GM19468 (cell line): ENCODE measurements at regions not wholly inside any gene's neighbourhood (a gene's known extent, or its start where the extent isn't known, plus 50 kb on each side); places are given as distances from the start of the nearest gene placed in this dataset.

ENCODE experiments used
- ATAC-seq: cut with Tn5 transposase; IDR thresholded peaks from one replicate; pipeline ENCODE4 v1.9.1; 2021; ENCODE audit warnings: mild to moderate bottlenecking, moderate library complexity, moderate number of reproducible peaks; ENCODE audit not compliant: unreplicated experiment; ENCODE audit errors: extremely low read depth

DNA sequence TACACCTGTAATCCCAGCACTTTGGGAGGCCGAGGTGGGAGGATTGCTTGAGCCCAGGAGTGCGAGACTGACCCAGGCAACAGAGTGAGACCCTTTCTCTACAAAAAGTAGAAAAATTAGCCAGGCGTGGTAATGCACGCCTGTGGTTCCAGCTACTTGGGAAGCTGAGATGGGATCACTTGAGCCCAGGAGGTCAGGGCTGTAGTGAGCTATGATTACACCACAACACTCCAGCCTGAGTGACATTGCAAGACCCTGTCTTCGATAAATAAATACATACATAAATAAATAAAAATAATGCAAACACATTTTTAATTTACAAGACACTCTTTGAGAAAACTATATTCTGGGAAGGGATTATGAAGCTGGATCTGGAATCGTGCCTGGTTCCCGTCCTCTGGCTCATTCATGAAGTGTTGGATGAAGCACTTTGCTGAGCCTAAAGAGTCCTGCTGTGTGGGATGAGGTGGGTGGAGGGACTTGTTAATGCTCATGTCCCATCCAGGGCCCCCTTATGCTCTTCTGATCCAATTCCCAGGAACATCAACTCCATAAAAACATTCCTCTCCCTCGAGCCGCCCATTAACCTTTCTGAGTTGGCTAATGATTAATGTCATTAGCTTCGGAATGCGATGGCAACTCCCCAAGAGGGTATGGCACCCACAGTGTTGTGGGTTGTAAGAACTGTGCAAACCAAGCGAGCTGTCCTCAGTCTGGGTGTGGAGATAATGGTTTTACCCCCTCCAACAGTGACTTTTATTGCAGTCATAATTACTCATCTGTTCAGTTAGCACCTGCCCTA, 236.3 kb downstream of the BAMBI start:
- no peak for ATAC-seq

DNA sequence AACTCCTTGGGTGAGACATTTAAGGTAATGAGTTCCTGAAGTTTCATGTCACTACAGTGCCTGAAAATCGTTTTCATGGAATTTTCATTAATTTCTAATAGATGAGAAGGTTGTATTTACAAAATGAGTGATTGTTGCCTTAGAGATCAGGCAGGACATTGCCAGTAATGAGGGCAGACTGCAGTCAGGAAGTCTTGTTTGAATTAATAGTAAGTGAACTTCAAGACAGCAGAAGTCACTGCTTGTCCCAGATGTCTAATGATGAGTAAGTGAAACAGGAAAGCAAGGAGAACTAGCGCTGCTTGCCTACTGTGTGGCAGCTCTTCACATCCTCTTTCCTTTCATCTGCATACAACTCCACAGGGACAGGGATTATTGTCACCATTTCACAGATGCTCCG, 237.4 kb downstream of the BAMBI start:
- ATAC-seq: no peak

DNA sequence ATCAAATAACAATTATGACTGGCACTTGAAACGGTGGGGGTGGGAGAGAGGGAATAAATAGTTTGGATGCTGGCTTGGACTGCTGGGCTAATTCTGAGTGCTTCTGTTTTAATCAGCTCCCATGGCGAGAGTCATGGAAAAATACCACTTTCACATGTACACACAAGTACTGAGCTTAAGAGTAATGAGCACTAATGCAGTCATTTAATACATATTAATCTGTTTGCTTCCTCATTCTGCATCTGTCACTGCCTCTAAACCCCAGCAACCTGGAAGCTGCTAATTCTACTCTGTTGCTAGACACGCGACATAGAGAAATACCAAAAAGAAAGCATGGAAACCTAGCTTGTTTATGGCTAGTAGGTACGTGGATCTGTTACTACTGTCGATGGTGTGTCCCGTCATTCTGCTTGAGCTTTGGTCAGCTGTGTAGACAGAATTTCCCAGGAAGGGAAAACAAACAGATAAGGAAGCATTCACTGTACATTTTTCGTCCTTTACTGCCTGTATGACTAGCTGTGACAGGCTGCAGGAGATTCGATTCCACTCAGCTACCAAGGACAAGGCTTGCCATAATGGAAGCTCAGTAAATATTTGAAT, 238.8 kb downstream of the BAMBI start:
- no peak for ATAC-seq

DNA sequence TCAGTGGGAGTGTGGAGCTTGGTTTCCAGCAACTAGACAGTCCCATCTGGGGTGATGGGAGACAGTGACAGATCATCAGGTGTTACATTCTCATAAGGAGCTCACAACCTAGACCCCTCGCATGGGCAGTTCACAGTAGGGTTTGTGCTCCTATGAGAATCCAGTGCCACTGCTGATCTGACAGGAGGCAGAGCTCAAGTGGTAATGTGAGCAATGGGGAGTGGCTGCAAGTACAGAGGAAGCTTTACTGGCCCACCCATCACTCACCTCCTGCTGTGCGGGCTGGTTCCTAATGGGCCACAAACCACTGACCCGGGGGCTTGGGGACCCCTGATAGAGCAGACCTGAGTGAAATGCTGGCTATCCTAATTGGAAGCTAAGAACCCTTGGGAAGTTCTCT, 242.8 kb downstream of the BAMBI start:
- ATAC-seq: no peak

DNA sequence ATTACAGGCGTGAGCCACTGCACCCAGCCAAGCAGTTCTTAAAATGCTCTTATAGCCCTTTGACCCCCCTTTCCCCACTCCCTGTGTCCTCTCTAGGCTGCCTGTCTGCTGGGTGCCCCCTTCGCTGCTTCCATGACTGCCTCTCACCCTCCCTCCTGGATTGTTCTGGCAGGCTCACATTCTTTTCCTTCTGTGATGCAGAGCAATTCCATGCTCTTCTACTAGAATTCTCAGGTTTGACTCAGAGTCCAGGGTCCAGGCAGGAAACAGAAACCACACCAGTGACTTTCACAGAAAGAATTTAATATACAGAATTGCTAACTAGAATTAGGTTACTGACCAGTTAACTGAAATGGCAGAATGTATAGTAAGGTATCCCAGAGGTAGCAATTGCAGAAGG, 244.8 kb downstream of the BAMBI start:
- no peak for ATAC-seq

DNA sequence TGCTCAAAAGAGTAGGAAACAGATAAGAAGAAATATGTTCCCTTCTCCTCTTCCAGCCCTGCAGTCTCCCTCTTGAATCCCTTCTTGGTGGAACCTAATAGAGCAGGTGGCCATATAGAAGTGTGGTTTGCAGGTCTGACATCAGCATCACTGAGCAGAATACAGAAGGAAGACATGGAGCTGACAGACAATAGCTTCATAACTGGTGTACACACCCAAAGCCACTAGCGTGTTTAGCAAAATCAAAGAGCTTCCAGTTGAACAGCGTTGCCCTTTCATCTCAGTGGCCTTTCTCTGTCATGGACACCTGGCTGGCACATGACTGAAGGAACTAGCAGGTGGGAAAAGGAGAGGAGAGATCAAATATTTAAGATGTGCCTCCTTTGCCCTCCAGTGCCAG, 245.5 kb downstream of the BAMBI start:
- ATAC-seq: no peak

DNA sequence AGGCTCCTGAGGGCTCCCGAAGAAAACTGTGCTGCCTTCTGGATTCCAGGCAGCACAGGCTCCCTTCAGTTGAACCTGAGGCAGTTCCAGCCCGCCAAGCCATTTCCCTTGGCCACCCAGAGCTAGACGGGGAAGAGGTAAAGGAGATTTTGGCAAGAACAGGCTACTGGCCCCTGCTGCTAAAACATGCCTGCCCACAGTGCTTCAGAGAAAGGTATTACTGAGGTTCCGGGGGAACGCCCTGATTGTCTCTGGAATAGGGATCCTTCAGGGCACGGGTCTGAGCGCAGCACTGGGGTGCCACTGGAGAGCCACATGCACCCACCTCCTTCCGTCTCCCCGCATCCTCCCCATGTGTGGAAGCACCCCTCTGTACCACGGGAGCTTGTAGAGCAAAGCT, 247.4 kb downstream of the BAMBI start:
- ATAC-seq: no peak

DNA sequence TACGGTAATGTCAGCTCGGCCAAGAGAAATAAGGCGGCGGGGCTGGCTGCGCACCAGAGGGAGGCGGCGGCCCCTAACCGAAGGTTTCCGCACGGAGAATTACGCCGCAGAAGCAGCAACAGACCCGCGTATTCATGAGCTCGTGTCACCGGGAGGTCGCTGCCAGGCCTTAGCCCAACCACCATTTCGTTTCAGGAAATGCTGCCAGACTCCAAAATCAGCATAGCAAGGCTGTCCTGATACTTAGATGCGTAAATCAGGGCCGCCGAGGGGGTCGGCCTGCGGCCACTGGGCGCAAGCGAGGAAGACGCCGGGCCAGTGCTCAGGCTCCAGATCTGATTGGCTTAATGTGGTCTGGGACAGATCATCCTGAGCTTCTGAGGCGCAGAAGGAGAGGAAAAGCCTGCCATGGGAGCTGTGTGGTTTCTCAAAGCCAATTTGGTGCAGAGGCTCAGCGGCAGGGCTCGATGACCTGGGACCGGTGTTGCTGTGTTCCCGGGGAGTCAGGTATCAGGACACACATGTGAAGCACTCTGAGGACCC, 247.9 kb downstream of the BAMBI start:
- no peak for ATAC-seq

DNA sequence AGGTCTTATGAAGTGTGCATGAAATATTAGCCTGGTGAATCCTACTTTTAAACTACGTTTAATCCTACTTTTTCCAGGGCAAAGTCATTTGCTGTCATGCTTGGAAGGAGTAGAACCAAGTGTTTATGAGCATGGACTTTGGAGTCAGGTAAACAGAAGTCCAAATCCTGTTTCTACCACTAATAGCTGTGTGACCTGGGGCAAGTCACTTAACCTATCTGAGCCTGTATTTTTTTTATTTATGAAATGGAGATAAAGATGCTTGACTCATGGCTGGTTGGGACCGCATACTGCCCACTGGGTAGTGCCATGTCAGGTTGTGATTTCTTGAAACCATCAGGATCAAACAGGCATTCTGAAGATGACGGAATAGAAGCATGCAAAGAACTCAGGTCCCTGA, 249.6 kb downstream of the BAMBI start:
- no peak for ATAC-seq

DNA sequence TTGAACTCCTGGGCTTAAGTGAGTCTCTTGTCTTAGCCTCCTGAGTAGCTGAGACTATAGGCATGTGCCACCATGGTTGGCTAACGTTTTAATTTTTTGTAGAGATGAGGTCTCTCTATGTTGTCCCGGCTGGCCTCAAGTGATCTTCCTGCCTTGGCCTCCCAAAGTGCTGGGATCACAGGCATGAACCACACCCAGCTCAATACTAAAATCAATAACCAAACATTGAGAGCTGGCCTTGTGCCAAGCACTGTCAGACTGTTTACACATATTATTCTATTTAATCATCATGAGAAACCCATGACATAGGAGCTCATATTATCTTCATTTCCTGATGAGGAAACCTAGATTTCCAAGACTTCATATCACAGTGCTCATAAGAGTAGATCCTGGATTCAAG, 251.2 kb downstream of the BAMBI start:
- ATAC-seq: no peak

DNA sequence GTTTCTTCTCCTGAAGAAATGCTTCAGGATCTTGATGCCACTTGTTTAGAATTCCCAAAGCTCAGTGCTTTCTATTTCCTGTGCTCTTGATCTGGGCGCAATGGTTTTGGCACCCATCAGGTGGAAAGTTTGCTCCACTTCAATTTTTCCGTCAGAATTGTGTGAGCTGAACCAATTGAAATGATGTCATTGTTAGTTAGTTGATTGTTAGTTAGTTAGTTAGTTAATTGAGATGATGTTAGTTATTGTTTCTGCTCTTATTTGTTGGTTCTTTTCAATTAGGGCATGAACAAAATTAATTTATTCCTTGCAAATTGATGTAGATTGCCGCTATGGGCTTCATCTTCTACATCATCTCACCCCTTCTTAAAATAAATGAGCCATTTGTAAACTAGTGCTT, 252.6 kb downstream of the BAMBI start:
- ATAC-seq: no peak

DNA sequence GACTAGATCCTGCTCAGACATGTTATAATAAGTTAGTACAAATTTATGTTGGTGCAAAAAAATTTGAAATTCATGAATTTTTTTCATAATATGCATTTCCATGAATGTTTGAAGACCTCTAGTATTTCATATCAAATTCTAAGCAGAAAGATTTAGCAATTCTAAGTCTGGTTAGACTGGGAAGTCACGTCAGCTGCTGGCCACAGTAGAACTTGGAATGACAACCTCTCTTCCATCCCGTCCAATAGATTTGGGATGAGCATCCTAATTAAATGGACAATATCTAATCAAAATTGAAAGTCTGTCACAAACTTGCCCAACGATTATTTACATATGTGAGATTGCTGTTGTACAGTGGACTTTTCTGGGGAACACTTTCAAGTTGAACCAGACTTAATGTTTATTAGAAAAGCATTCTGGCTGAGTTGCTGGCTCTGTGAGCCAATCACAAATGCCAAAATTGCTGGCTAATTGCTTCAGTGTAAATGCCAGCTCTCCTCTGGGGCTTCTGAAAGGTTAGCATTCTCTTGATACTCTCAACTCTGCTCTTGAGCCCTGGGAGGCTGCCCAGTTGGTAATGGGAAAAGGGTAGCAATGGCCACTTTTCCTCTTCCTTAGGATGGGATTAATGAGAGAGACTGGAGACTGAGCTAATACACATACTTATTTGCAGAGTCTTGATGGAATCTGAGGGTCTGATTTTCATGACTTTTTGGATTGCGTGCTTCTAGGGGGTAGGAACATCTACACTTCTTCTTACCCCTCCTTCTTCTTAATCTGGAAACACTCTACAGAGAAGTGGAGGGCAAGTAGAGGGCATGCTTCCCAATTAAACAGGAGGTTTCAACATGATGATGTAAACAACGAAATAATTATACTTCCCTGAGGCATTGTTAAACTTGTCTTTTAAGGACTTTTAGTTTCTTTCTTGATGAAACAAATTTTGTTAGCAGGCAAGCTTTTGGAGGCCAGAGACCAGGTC, 253.5 kb downstream of the BAMBI start:
- ATAC-seq: no peak

DNA sequence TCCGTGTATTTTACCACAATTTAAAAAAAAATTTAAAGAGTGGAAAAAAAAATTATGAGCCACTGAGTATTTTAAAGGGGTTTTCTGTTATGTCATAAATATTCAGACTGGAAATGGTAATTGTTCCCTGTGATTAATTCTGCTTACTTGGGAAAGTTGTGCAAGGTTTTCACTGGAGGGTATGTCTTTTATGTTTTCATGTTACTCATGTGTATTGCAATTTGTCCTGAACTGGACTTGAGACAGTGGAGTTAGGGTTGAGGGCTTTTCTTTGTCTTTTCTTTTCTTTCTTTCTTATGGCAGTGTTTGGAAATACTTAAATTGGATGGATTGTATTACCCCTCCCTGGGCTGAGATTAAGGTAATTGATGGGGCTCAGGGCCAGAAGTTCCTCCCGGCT, 257.7 kb downstream of the BAMBI start:
- ATAC-seq: no peak

DNA sequence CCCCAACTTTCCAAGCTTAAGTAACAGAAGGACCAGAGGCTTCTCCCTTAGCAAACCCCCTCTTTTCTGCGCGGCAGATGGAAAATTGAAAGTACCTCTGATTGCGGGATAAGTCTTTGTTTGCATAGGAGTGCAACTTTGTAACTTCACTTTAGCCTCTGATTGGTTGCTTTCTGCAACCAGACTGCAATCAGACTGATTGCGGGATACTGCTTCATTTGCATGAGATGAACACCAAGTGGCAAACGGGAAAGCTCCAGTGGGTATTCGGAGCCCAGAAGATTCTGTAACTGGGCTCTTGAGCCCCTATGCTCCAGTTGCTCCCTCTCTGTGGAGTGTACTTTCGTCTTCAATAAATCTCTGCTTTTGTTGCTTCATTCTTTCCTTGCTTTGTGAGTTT, 260.6 kb downstream of the BAMBI start:
- no peak for ATAC-seq

DNA sequence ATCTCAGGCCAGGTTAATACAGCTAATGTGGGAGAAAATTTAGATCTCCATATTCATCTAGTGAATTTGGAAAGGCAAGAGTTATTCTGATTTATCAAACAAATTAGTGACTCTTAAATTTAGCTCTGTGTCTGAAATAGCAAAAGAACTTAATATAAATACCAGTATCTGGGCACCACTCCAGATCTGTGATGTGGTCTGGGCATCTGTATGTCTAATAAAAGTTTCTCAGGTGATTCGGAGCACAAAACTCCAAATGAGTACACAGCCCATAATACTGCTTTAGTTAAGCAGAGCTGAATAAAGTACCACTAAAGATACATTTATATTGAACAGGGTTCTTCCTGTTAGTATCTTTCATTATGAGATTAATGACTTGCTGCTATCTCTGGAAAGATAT, 261.4 kb downstream of the BAMBI start:
- no peak for ATAC-seq

DNA sequence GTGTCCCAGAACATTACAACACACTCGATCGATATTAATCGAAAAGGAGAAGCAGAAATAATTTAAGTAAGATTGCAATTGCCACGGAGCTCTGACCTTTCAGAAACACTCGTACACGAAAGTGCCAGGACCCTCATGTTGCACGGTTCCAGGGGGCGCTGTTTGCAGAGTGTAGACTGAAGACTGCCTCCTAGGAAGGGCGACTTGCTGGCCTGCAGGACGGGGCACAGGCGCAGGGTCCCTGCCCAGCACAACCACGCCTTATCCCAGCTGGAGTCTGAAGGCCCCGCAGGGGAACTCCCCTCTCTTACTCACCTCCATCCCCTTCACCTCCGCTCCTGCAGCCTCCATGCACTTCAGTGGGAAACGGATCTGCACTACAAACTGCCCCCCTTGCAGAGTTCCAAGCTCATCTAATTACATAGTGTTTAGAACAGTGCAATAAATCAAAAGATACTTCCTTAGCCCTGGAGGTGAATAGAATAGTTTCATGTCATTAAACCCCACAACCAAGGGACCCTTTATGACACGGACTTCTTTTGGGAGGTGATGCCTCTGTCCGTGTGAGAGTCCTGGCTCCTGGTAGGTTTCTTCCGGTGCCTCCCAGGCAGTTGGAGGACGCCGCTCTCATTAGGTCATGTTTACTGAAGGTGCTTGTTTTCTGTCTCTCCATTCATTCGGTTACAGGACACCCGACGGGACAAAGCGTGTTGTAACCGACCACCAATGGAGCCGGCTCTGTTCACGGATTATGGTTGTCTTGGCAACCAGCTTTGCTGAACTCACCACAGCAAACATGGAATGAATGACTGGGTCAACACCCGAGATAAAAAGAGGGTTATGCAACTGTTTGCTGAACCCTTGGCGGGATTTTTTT, 262.2 kb downstream of the BAMBI start:
- ATAC-seq: no peak

DNA sequence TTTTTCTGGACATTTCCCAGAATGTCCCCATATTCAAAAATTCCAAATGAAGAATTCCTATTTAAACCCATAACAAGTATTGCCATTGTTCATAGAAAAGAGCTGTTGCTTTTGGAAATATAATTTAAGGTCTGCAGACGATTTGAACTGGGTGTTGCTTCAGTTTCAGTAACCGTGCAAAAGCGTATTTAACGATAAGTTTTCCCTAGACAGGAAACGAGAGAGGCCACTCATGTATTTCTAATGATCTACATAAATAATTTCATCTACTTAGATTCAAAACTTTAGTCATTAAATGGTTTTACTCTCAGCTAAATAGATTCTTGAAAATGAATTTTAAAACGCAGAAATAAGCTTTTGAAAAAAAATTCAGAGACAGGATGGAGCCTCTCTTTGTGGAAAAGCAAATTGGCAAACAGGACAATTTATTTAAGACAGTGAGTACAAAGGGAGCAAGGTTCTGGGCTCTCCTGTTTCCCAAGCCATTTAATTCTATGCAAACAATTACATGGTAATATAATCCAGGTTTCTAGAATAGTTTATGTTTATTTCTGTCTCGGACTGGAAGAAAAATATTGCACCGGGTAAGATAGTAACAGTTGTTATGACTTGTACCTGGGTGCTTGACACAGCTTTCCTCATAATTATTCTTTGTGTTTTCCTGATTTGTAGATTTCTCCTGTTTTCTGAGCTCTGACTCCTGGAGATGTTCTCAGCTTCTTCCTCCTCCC, 263.0 kb downstream of the BAMBI start:
- ATAC-seq: no peak

DNA sequence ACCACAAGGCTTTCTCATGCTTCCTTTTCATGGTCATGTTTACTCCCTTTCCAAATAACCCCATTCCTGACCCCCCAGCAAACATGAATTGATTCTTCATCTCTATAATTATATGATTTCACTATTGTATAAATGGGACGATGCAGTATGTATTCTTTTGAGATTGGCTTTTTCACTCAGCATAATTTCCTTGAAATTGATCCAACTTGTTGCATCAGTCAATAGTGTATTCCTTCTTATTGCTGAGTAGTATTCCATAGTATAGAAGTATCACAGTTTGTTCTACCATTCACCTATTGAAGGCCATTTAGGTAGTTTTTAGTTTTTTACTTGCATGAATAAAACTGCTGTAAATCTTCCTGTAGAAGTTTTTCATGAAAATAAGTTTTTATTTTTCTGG, 264.7 kb downstream of the BAMBI start:
- no peak for ATAC-seq

DNA sequence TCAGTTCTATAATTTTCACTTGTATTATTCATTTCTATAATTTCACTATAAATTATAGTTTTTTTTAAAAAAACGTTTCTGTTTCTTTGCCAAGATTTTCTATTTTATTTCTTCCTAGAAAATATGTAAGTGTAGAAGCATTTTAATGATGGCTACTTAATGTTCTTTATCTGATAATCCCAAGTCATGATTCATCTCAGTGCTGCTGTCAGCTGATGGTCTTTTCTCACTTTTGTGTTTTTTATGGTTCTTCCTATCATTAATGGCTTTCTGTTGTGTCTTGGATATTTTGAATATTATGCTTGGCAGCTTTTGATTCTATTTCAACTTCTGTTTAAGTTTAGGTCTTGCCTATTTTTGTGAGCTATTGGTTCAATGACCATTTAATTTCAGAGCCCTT, 268.6 kb downstream of the BAMBI start:
- no peak for ATAC-seq
